MM.1S (cell line): ENCODE measurements at regions not wholly inside any gene's neighbourhood (a gene's known extent, or its start where the extent isn't known, plus 50 kb on each side); places are given as distances from the start of the nearest gene placed in this dataset.

ENCODE experiments used
- EZH2phosphoT487 ChIP-seq: fragments of 300-600 bp; sonication (generic); IDR thresholded peaks from 2 replicates; pipeline ENCODE4 v1.6.1; 2018; ENCODE audit warnings: antibody characterized with exemption, low read length
- TF ChIP-seq, protein P1 (sequence below): fragments of 300-600 bp; sonication (generic); IDR thresholded peaks from 2 replicates; pipeline ENCODE4 v1.5.1; 2016; ENCODE audit warnings: antibody characterized with exemption, low read length, mixed read lengths

GRCh38 chr17:6244253-6244652, 174.1 kb downstream of the WSCD1 start:
- TF ChIP-seq EZH2phosphoT487 = no peak
- TF ChIP-seq, protein P1, sequence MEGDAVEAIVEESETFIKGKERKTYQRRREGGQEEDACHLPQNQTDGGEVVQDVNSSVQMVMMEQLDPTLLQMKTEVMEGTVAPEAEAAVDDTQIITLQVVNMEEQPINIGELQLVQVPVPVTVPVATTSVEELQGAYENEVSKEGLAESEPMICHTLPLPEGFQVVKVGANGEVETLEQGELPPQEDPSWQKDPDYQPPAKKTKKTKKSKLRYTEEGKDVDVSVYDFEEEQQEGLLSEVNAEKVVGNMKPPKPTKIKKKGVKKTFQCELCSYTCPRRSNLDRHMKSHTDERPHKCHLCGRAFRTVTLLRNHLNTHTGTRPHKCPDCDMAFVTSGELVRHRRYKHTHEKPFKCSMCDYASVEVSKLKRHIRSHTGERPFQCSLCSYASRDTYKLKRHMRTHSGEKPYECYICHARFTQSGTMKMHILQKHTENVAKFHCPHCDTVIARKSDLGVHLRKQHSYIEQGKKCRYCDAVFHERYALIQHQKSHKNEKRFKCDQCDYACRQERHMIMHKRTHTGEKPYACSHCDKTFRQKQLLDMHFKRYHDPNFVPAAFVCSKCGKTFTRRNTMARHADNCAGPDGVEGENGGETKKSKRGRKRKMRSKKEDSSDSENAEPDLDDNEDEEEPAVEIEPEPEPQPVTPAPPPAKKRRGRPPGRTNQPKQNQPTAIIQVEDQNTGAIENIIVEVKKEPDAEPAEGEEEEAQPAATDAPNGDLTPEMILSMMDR = no peak
